Gastrocnemius medialis (tissue), 4 donors: ENCODE measurements at regions not wholly inside any gene's neighbourhood (a gene's known extent, or its start where the extent isn't known, plus 50 kb on each side); places are given as distances from the start of the nearest gene placed in this dataset.

Experiments
- CTCF ChIP-seq, 5 experiments: fragments of 450-650 bp in 3 of 5; fragments of 200-600 bp in 2 of 5; sonication (generic) in 2 of 5; IDR thresholded peaks in 4 of 5; conservative IDR thresholded peaks in 1 of 5; 1 replicate in 4 of 5; 2 replicates in 1 of 5; pipeline ENCODE4 v1.5.1; 2016 to 2019; ENCODE audit warnings: antibody characterized with exemption in 5 of 5, mild to moderate bottlenecking in 3 of 5, moderate library complexity in 3 of 5
- POLR2A ChIP-seq, 2 donors: fragments of 450-650 bp; IDR thresholded peaks; one replicate each; pipeline ENCODE4 v1.6.1; 2017; ENCODE audit warnings: antibody characterized with exemption in 2 of 2, mild to moderate bottlenecking in 2 of 2, moderate library complexity in 2 of 2

- no peak for TF ChIP-seq CTCF (IDR thresholded peaks at IDR 0.05 in 4 of 5, conservative IDR thresholded peaks at IDR 0.05 in 1 of 5)
- TF ChIP-seq POLR2A (IDR thresholded peaks at IDR 0.05) = no peak
Measured at GRCh38 chr14:38838049-38838978, 264.7 kb downstream of the SEC23A start.
